ENCODE measurements at regions not wholly inside any gene's neighbourhood (a gene's known extent, or its start where the extent isn't known, plus 50 kb on each side); places are given as distances from the start of the nearest gene placed in this dataset.

- Histone ChIP-seq H3K4me3 (no peak overlapping the region), H3K4me1 (no peaks in the 10 kb centered on the region), H3K9me3 (no peaks in the 10 kb centered on the region), H3K27ac (no peak overlapping the region), H3K36me3 (no peaks in the 10 kb centered on the region), H3K27me3 (no peaks in the 10 kb centered on the region), H3K9ac (ENCODE audit: low read depth in 2 of 2, low read length in 2 of 2) (no peak overlapping the region)
- intact Hi-C loops (cut with DNase I): no loop called here
- DNase-seq: no peak
- TF ChIP-seq CTCF (IDR thresholded peaks at IDR 0.05): no peak
Measured at GRCh38 chrX:20463296-20464075, 196.8 kb upstream of the RPS6KA3 start.

- H3K9me3 ChIP-seq: no peaks in the 10 kb centered on the region
- H3K27me3 ChIP-seq: no peaks in the 10 kb centered on the region
- H3K36me3 ChIP-seq: no peaks in the 10 kb centered on the region
- no peak overlapping the region for H3K4me3 ChIP-seq
- no peaks in the 10 kb centered on the region for H3K4me1 ChIP-seq
- intact Hi-C loops (cut with DNase I): no loop called here
- TF ChIP-seq CTCF (IDR thresholded peaks at IDR 0.05): no peak
- no peak overlapping the region for H3K9ac ChIP-seq (ENCODE audit: low read depth in 2 of 2, low read length in 2 of 2)
- no peak overlapping the region for H3K27ac ChIP-seq
- no peak for DNase-seq
Measured at GRCh38 chrX:20461576-20461975, 194.9 kb upstream of the RPS6KA3 start.

GRCh38 chrX:20461002-20461401 is 194.3 kb upstream of the RPS6KA3 start:
- intact Hi-C loops (cut with DNase I): no loop called here
- Histone ChIP-seq H3K27me3 (no peaks in the 10 kb centered on the region), H3K4me3 (no peak overlapping the region), H3K9me3 (no peaks in the 10 kb centered on the region), H3K4me1 (no peaks in the 10 kb centered on the region), H3K9ac (ENCODE audit: low read depth in 2 of 2, low read length in 2 of 2) (no peak overlapping the region), H3K27ac (no peak overlapping the region), H3K36me3 (no peaks in the 10 kb centered on the region)
- no peak for DNase-seq
- TF ChIP-seq CTCF (IDR thresholded peaks at IDR 0.05): no peak

DNA sequence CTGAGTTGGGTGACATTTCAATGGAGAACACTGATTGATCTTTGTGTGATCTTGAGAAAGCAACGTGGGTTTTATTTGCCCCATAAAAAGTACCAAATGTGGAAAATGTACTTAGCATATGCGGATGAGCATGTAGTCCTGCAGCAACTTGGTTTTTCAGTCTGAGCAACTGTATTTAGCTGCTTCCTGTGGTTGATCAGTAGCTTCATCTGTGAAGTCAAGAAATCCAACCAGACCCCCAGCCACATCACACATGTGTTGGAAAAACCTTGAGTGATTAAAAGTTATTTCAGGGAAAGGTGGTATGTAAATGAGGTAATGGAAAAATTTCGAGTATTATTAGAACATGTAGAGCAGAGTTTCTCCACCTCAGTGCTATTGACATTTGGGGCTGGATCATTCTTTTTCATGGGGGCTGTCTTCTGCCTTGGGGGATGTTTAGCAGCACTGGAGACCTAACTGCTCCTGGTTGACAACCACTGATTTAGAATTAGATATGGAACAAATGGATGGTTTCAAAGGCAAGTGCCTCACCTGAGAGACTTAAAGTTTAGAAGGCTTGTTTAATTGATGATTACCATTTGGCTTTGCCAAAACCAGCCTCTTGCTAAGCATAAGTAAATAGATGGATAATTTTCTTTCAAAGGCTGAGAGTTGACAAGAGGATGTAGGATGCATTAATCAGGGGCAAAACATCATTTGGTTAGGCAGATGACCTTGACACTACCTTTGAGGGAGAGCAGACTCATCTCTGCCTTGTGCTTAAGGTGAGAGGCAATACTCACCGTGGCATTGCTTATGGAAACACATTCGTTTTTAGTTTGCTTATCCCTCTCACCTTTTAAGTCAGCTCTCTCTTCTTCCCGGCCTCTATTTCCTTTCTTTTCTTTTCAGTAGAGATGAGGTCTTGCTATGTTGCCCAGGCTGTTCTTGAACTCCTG is 193.0 kb upstream of the RPS6KA3 start:
- H3K36me3 ChIP-seq: no peaks in the 10 kb centered on the region
- H3K9me3 ChIP-seq: no peaks in the 10 kb centered on the region
- intact Hi-C loops (cut with DNase I): no loop called here
- H3K4me1 ChIP-seq: no peaks in the 10 kb centered on the region
- no peak overlapping the region for H3K27ac ChIP-seq
- no peak overlapping the region for H3K4me3 ChIP-seq
- no peak for DNase-seq
- H3K9ac ChIP-seq (ENCODE audit: low read depth in 2 of 2, low read length in 2 of 2): no peak overlapping the region
- H3K27me3 ChIP-seq: no peaks in the 10 kb centered on the region
- no peak for TF ChIP-seq CTCF (IDR thresholded peaks at IDR 0.05)

DNA sequence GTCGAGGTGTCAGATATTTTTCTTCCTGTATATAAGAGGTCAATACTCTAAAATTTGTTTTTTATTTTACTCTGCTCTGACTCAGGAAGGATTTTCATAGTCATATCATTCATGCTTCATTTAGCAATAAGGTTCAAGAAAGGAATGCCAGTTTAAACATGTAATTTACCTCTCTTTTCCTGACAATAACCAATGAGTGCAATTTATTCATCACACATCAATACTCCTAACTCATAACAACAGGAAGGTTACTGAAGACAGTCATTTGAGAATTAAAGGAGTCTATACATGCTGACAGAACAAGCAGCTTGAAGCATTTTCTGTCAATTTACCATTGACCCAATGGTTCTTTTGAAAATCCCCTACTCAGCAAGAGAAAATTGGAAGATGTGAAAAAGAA is 190.3 kb upstream of the RPS6KA3 start:
- intact Hi-C loops (cut with DNase I): no loop called here
- no peaks in the 10 kb centered on the region for H3K36me3 ChIP-seq
- TF ChIP-seq CTCF (IDR thresholded peaks at IDR 0.05): no peak
- no peak overlapping the region for H3K9ac ChIP-seq (ENCODE audit: low read depth in 2 of 2, low read length in 2 of 2)
- H3K27ac ChIP-seq: no peak overlapping the region
- no peaks in the 10 kb centered on the region for H3K9me3 ChIP-seq
- no peak overlapping the region for H3K4me3 ChIP-seq
- no peaks in the 10 kb centered on the region for H3K4me1 ChIP-seq
- DNase-seq: no peak
- no peaks in the 10 kb centered on the region for H3K27me3 ChIP-seq

Data from colonic mucosa (tissue), 4 donors.